NCI-H446 treated with DMSO at 0.1 percent for 48 hours (cell line): ENCODE measurements at regions not wholly inside any gene's neighbourhood (a gene's known extent, or its start where the extent isn't known, plus 50 kb on each side); places are given as distances from the start of the nearest gene placed in this dataset.

Experiments used
- DNase-seq: peaks from one replicate; lab custom pipeline; 2025; lab: John Stamatoyannopoulos, UW

DNA sequence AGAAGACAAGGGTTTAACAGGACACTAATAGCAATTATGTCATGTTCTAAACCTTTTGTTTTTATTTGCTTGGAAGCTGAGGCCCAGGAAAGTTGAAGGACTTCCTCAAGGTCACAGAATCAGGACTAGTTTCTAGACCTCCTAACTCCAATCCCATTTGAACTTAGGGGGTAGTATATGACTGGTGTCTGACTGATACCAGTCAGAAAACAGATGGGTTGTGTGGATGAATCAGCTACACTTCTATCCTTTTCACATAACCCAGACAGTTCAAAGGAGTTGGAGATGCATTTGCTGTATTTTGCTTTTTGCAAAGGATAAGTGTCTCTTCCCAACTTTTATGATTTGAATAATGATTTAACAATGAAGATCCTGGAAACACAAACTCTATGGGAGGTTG, 322.5 kb downstream of the HLX start:
- no peak for DNase-seq

DNA sequence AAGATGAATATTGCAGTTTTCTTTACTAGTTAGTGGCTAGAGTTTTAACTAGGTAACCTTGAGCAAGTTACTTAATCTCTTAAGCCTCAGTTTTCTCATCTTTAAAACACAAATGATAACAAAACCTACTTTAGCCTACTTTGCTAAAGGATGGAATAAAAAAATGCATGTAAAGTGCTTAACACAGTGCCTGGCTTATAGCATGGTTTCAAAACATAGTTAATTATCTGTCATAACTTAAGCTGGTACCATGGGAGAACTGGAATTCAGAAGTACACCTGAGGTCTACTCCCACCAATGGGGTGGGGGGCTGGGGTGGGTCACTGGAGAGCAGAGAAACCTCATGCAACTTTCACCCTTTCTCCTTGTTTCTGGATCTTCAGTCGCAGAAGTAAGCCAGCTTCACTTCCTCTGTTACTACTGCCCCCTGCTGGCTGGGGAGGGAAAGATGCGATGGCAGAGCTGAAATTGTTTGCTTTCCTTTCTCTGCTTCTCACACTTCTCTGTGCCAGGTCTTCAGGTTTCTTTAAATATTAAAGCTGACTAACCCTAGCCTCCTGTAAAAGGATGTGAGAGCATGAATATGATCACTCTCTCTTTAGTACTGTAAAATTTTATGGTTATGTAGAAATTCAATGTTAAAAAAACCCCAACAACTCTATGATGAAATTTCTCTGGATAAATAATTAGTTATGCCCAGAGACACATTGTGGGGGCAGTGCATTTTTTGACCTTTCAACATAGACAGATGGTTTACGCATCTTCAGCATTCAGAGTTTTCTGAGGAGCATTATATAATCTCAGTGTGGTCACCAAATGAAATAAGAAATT, 324.2 kb downstream of the HLX start:
- DNase-seq, result peak; percentile 74

DNA sequence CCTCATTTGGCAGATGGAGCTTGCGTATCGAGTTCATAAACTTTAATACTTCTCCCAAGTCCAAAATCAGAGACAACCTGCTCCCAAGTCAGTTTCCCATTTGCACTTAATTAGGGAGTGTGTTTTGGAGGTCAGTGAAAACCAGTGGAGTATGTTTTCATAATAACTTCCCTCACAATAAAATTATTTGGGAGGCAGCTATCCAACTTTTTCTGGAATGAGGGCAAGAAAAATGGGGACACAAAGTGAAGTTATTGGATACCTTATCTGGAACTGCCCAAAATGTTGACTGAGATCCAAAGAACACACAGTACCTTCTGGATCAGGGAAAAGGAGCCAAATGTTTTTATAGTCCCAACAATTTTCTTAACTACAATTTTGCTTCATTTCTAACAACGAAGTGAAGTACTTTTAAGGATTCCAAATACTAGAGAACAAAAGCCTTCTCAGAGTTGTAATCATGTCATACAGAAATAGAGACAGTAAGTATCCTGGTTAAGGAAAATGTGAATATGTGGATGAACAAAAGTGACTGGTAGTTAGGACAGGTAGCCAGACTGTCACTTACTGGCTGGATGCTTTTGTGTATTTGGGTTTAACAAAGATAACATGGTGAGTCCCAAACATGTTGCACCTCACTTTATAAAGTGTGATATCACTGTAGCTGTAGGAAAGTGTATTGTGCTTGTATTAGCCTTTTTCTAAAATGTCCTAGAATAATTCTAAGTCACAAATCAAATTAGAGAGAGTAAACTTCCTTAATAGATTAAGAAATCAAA, 325.0 kb downstream of the HLX start:
- peak; percentile 89 for DNase-seq

DNA sequence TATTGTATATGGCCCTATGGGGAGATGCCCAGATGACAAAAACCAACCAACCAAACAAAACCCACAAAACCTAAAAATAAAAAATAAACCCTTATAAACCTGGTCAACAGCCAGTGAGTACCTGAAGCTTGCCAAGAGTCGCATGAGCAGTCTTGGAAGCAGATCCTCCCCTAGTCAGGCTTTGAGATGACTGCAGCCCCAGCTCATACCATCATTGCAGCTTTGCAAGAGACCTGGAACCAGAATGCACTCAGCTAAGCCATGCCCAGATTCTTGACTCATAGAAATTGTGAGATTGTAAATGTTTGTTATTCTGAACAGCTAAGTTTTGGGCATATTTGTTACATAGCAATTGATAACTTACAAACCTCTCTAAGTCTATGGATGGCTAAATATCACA, 326.8 kb downstream of the HLX start:
- peak; percentile 57 for DNase-seq

DNA sequence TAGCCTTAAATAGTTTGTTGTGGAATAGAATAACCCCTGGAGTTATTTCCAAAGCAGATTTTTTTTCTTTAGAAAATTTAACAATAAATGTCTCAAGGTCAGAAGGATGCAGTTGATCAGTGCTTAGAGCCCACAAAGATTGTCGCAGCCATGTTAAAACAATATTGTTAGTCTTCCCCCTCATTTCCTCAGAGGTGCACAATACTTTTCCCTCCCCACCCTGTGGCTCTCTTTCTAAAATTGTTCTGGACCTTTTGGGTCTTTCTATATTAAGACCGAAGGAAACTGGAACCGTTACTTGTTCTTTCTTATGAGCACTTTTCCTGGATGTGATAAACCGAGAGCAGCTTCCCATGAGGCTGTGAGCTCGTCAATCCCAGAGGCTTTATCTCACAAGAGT, 333.7 kb downstream of the HLX start:
- DNase-seq, result no peak

DNA sequence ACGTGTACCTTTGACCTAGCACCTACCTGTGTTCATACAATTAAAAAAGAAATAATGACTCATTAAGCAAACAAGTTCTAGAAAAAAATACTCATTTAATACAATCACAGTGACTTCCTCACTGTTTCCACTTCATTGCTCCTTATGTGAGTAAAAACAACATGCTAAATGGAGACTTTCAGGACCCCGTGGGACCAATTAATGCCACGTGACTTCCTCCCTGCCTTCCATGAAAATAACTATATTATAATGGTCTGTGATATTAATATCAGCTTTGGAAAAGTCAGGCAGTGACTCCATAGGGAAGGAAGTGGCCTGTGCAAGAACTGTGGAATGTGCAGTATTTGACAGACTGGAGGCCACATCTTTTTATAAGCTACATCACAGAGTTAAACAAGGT, 337.8 kb downstream of the HLX start:
- DNase-seq, result no peak

DNA sequence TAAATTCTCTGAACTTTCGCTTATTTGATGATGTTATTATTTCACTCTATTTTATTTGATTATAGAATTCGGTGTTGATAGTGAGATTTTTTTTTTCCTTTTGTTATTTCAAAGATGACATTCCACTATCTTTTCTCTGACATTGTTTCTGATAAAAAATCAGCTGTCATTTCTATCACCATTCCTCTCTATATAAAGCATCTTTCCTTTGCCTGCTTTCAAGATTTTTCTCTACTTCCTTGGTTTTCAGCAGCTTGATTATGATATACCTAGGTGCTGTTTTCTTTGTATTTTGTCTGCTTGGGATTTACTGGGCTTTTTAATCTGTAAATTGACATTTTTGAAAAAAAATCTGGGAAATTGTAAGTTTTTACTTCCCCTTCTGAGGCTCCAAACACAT, 344.0 kb downstream of the HLX start:
- no peak for DNase-seq

DNA sequence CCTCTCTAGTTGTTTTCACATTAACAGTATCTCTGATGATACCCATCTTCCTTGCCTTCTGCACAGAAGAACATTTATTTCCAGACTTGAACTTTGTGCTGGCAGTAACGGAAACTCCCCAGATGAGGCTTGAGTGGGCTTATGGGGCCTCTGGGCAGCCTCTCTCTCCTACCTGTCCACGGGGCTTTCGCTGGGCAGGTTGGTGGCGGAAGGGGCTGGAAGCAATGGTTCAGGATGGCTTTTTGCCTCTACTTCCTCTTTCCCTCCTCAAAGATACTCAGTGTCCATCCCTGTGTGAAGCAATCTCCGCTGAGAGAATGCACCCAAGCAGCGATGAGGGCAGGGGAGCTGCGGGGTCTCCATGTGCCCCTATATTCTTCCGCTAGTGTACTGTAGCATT, 348.2 kb downstream of the HLX start:
- no peak for DNase-seq

DNA sequence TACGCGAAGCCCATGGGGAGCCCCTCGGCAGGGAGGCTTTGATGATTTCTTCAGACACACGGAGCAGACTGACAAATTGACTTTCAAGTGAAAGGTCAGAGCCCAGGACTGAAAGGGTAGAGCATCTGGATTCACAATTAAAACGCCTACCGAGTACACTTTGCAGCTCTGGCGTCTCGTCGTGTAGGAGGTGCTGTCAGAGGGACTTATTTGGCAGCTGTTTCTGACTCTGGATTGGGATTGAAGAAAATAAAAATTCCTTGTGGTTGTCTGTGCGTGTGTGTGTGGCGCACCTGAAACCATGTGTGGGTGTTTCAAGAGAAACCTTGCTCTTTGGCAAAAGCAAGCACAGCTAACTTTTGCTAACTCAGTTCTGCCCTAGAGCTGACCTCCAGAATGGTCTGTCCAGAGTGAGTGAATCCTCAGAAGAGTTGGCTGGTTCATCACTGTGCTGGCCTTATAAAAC, 348.7 kb downstream of the HLX start:
- no peak for DNase-seq

DNA sequence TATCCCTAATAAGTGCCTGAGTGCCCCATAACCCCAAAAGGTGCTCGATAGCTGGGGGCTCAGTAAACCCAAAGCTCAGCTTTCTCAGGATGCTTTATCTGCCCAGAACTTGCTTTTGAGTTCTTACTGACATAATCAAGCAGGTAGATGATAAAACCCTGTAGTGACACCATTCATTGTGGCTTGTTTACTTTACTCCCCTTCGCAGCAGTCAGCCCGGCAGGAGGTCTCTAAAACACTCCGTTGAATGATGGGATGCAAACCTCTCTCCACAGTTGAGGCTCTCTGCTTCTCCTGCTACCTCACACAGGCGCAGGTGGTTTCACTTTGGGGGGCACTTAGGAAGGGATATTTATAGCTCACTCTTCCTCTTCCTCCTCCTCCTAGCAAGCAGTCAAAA, 349.4 kb downstream of the HLX start:
- DNase-seq, result no peak

DNA sequence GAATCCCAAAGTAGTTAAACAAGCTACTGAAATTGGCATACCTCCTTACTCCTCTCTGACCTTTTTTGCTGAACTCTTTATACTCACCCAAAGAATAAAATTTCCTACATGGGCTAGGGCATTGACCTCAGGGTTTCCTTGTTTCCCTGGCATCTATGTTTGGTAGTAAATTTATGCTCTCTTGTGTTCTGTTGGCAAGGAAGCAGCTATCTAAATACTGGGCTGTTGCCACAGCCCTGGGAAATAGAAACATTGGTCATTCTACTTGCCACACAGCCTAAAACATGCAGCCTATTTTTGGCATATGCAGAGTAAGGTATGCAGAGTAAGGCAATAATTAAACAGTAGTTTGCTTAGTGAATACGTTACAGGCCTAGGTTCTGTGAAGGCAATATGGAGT, 351.4 kb downstream of the HLX start:
- DNase-seq, result no peak

DNA sequence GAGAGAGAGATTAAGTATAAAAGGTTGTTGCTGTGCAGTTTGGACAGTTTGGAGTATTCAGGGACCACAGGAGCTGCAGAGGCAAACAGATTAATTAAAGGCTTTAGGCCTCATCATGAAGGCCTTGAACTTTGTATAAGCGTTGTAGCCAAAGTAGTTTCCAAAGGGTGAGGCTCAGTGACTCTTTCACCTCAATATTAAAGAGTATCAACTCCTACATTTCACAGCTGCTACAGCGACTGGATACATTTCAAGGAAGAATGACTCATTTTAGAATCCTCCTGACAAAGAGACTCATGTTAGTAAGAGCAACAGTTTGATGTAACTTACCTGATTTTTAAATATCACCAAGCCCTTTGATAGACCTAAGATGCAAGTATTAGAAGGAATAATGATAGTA, 355.5 kb downstream of the HLX start:
- no peak for DNase-seq

DNA sequence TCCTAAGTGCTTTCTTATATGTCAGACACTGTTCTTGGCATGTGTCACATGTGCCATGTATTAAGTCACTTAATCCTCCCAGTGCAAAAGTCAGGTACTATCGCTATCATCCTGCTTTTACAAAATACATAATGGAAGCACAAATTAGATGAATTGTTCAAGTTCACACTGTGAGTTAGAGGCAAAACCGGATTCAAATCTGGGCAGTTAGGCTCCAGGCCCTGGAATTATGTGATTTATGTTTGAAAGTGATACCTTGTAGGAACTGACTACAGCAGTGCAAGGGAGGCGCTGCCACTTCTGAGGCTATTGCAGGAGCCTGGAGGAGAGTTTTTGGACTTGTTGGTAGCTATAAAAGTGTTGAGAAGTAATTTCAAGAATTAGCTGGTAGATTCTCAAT, 358.3 kb downstream of the HLX start:
- DNase-seq, result no peak

DNA sequence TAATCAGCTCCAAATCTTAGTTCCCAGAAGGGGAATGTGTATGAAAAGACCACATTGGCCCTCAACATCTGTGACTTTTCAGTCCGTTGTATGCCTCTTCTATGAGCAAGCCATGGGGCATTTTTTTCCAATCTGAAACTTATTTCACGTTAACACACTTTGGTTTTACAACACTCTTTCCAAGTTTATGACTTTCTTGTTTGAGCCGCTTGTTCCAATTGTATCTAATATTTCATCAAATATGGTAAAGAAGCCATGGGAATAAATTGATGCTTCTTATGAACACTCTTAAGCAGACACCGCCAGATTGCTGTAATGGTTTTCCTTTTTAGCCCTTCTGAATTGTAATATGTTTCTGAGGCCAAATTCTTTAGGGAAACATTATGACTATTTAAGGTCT, 359.9 kb downstream of the HLX start:
- no peak for DNase-seq

DNA sequence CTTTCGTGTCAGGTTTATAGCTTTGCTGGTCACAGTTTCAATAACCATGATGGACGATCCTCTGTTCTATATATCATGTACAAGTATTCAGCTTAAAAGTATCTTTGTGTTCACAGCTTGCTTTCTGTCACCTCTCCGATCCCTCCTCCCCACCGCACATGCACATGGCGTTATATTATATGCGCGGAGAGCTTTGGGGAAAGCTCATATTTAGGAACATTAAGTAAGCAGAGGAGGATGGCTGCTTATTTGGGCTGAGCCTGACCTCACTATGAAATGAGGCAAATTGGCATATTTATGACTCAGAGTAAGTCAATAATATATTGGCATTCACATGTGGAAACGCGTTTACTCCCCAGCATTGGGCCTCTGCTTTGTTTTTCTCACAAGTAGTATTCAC, 360.5 kb downstream of the HLX start:
- peak; percentile 5 for DNase-seq

DNA sequence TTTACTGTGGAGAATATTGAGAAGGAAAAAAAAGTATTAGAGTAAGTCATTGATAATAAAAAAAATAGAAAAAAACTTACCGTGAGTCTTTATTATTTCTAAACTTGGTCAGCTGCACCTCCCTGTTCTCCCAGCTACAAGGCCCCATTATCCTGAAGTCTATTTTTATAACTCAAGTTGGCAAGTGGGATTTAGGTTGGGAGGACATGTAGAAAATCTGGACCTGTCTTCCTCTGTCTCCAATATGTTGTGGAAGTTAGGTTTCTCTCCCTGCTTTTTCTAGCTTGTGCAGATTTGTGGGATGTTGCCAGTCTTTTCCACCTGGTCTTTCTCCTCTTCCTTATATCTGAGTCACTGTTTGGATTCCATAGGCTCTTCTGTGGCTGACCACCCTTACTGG, 361.4 kb downstream of the HLX start:
- DNase-seq, result no peak

DNA sequence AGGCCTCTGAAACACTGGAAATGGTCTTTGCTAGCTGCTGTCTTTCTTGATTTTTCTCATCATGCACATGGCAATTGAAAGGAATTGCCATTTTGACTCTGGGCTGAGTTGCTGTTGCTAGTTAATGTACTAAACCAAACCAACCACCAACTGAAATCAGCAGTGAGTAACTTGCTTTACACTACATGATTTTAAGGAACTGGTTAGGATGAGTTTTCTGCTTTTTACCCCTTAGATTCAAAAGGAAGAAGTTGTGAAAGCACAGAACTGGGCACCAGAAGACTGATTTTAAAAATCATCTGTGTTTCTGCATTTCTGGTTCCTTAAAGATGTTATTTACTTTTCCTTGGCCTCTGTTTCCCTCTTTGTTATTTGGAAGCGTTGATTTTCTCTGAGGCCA, 361.9 kb downstream of the HLX start:
- no peak for DNase-seq

DNA sequence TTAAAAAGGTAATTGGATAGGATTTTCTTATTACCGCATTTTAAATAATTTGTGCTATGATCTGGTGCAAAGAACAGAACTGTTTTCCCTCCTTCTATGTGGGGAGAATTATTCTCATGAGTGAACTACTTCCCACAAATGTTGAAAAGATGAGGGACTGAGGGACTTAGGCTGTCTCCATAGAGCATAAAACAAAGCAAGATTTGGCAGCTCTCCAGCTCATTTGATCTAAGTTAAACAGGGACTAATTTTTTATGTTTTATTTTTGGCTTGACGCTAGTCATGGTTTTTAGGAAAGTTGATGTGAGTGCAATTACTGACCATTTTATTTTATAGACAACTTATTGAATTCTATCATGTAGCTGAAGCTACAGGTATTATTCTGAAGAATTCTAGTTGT, 362.3 kb downstream of the HLX start:
- DNase-seq, result peak; percentile 15

DNA sequence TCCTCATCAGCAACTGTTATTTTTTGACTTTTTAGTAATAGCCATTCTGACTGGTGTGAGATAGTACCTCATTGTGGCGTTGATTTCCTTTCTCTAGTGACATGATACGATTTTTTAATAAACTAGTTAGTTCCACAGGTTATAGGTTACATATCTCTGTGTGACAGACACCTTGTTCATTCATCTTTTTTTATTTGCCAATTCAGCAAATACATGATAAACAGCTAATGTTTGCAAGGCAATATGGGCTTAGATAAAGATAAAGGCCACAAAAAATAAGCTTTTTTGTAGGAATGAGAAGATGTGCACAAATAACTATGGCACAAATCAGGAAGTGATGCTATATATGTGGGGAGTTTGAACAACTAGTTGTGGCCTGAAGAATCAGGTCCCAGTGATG, 366.8 kb downstream of the HLX start:
- no peak for DNase-seq

DNA sequence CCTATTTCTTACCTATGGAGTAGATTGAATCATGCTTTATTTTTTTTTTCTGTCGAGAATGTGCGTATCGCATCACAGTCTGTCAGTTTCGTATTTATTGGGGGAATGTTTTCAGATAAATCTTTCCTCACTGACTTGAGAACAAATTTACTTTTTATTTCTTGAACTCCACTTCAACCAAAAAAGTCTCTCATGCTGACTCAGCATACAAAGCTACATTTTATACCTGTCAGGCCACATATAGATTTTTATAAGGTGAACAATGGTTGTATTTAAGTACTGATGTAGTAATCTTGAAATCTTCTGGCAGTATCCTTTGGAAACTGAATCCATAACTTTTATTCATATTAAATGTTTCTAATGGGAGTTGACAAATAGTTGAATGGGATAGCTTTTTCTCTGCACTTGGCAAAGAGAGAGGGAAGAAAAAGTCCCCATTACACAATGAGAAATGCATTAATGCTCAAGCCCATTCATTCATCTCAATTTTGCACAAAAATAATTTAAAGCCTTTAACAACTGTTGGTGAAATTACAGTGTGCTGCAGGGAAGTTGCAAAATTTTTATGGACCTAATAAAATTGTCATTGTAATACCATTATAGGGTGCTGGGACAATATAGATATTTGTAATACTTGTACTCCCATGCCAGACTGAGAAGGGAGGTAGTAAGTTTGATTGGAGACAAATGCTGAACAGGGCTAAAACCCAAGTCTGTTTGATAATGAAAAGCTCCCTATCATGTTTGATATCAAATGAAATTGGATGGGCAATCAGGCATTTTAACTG, 367.6 kb downstream of the HLX start:
- no peak for DNase-seq

DNA sequence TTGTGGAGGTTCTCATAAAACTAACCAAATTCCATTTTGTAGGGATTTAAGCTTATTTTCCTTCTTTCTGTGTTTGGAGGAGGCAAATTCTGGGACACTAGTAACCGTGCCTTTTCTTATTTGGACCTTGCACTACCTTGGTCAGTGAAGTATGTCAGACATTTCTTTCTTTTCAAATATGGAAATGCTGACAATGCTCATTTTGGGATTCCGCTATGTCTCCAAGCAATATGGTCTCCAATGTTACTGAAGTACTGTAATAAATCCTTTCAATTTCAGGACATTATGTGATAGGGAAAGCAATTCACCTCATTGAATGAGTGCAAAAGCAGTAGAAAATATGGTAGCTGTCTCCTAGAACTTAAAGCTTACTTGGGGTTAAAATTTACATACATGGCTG, 372.3 kb downstream of the HLX start:
- no peak for DNase-seq

DNA sequence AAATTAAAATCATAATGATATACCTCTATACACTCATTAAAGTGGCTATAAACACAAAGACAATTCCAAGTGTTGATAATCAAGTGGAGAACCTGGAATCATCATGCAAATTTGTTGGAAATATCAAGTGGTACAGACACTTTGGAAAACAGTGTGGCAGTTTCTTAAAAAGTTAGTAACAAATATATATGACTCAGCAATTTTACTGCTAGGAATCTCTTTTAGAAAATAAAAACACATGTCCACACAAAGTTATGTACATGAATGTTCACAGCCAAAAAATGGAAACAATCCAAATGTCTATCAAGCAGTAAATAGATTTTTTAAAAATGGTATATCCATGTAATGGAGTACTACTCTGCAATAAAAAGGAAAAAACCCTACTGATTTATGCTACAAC, 375.6 kb downstream of the HLX start:
- DNase-seq, result no peak

DNA sequence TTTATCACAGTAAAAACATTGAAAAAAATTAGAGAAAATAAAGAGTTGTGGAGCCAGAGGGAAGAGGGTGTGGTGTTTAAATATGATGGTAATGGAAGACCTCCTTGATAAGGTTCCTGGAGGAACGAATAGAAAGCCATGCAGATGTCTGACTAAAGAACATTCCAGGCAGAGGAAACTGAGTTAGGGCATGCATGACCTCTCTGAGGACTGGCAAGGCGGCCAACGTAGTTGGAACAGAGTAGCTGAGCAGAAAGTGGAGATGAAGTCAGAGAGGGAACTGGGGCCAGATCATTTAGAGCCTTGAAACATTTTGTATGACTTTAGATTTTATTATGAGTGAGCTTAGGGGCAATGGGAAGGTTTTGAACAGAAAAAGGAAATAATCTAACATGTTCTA, 377.5 kb downstream of the HLX start:
- no peak for DNase-seq
